KMS-11 (cell line): ENCODE measurements at regions not wholly inside any gene's neighbourhood (a gene's known extent, or its start where the extent isn't known, plus 50 kb on each side); places are given as distances from the start of the nearest gene placed in this dataset.

ENCODE experiments used
- H2AFZ ChIP-seq: fragments of 200-600 bp; sonication (generic); 2 replicates; pipeline ENCODE4 v1.6.1; 2016; ENCODE audit warnings: antibody characterized with exemption, mixed run types, low read depth
- H3K27ac ChIP-seq: fragments of 200-600 bp; sonication (generic); 2 replicates; pipeline ENCODE4 v1.6.1; 2016; ENCODE audit warnings: mild to moderate bottlenecking, mixed run types
- H3K27me3 ChIP-seq: fragments of 200-600 bp; sonication (generic); 2 replicates; pipeline ENCODE4 v1.6.1; 2017; ENCODE audit warnings: mild to moderate bottlenecking, low read depth, mixed run types, moderate library complexity; ENCODE audit not compliant: insufficient read depth
- H3K36me3 ChIP-seq: fragments of 200-600 bp; sonication (generic); 2 replicates; pipeline ENCODE4 v1.6.1; 2017; ENCODE audit warnings: mild to moderate bottlenecking, mixed run types; ENCODE audit not compliant: insufficient read depth
- H3K4me1 ChIP-seq: fragments of 200-600 bp; sonication (generic); 2 replicates; pipeline ENCODE4 v1.6.1; 2016; ENCODE audit warnings: mild to moderate bottlenecking, low read depth, mixed run types; ENCODE audit not compliant: poor library complexity, severe bottlenecking
- H3K4me2 ChIP-seq: fragments of 200-600 bp; sonication (generic); 2 replicates; pipeline ENCODE4 v1.7.0; 2016; ENCODE audit warnings: mild to moderate bottlenecking, mixed run types
- H3K4me3 ChIP-seq: fragments of 200-600 bp; sonication (generic); IDR thresholded peaks from 2 replicates; pipeline ENCODE4 v1.6.1; 2017; ENCODE audit warnings: low read depth, low read length, mixed read lengths; ENCODE audit not compliant: insufficient read depth
- H3K79me2 ChIP-seq: fragments of 200-600 bp; sonication (generic); 2 replicates; pipeline ENCODE4 v1.6.1; 2016; ENCODE audit warnings: low read depth, mixed run types; ENCODE audit not compliant: insufficient read depth
- H3K9ac ChIP-seq: fragments of 200-600 bp; sonication (generic); 2 replicates; pipeline ENCODE4 v1.6.1; 2016; ENCODE audit warnings: mild to moderate bottlenecking, mixed run types
- H4K20me1 ChIP-seq: fragments of 200-600 bp; sonication (generic); 2 replicates; pipeline ENCODE4 v1.6.1; 2016; ENCODE audit warnings: mild to moderate bottlenecking, mixed run types; ENCODE audit not compliant: insufficient read depth
- TF ChIP-seq, protein P1 (sequence below): fragments of 200-600 bp; sonication (generic); conservative IDR thresholded peaks from 2 replicates; pipeline ENCODE4 v1.6.1; 2017; ENCODE audit warnings: low read depth, mild to moderate bottlenecking, antibody characterized with exemption, low read length, moderate library complexity, mixed read lengths

- TF ChIP-seq, protein P1, sequence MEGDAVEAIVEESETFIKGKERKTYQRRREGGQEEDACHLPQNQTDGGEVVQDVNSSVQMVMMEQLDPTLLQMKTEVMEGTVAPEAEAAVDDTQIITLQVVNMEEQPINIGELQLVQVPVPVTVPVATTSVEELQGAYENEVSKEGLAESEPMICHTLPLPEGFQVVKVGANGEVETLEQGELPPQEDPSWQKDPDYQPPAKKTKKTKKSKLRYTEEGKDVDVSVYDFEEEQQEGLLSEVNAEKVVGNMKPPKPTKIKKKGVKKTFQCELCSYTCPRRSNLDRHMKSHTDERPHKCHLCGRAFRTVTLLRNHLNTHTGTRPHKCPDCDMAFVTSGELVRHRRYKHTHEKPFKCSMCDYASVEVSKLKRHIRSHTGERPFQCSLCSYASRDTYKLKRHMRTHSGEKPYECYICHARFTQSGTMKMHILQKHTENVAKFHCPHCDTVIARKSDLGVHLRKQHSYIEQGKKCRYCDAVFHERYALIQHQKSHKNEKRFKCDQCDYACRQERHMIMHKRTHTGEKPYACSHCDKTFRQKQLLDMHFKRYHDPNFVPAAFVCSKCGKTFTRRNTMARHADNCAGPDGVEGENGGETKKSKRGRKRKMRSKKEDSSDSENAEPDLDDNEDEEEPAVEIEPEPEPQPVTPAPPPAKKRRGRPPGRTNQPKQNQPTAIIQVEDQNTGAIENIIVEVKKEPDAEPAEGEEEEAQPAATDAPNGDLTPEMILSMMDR: no peak
- no peaks in the 10 kb centered on the region for H3K79me2 ChIP-seq
- H3K9ac ChIP-seq: no peak overlapping the region
- no peak overlapping the region for H3K4me2 ChIP-seq
- H3K27me3 ChIP-seq: no peaks in the 10 kb centered on the region
- H3K4me3 ChIP-seq: no peak overlapping the region
- H4K20me1 ChIP-seq: no peaks in the 10 kb centered on the region
- no peaks in the 10 kb centered on the region for H3K36me3 ChIP-seq
- H3K4me1 ChIP-seq: no peaks in the 10 kb centered on the region
- no peak overlapping the region for H3K27ac ChIP-seq
- no peak overlapping the region for H2AFZ ChIP-seq
Observed at GRCh38 chr5:121279801-121280200, 571.9 kb upstream of the FTMT start.

- no peak overlapping the region for H3K27ac ChIP-seq
- H3K4me2 ChIP-seq: no peak overlapping the region
- H3K79me2 ChIP-seq: no peaks in the 10 kb centered on the region
- no peak overlapping the region for H3K4me3 ChIP-seq
- H2AFZ ChIP-seq: no peak overlapping the region
- TF ChIP-seq, protein P1: no peak
- H3K4me1 ChIP-seq: no peaks in the 10 kb centered on the region
- no peaks in the 10 kb centered on the region for H4K20me1 ChIP-seq
- no peaks in the 10 kb centered on the region for H3K27me3 ChIP-seq
- H3K9ac ChIP-seq: no peak overlapping the region
- no peaks in the 10 kb centered on the region for H3K36me3 ChIP-seq
Observed at GRCh38 chr5:121285801-121286521, 565.7 kb upstream of the FTMT start.

- H3K4me2 ChIP-seq: no peak overlapping the region
- TF ChIP-seq, protein P1: no peak
- H4K20me1 ChIP-seq: no peaks in the 10 kb centered on the region
- H3K27ac ChIP-seq: no peak overlapping the region
- H3K79me2 ChIP-seq: no peaks in the 10 kb centered on the region
- H3K9ac ChIP-seq: no peak overlapping the region
- no peak overlapping the region for H3K4me3 ChIP-seq
- H2AFZ ChIP-seq: no peak overlapping the region
- no peaks in the 10 kb centered on the region for H3K36me3 ChIP-seq
- H3K27me3 ChIP-seq: no peaks in the 10 kb centered on the region
- H3K4me1 ChIP-seq: no peaks in the 10 kb centered on the region
Observed at GRCh38 chr5:121288781-121289180, 562.9 kb upstream of the FTMT start.

- H2AFZ ChIP-seq: no peak overlapping the region
- H4K20me1 ChIP-seq: no peaks in the 10 kb centered on the region
- TF ChIP-seq, protein P1: no peak
- H3K36me3 ChIP-seq: no peaks in the 10 kb centered on the region
- H3K4me2 ChIP-seq: no peak overlapping the region
- H3K4me3 ChIP-seq: no peak overlapping the region
- no peaks in the 10 kb centered on the region for H3K4me1 ChIP-seq
- H3K9ac ChIP-seq: no peak overlapping the region
- H3K27me3 ChIP-seq: no peaks in the 10 kb centered on the region
- no peaks in the 10 kb centered on the region for H3K79me2 ChIP-seq
- no peak overlapping the region for H3K27ac ChIP-seq
Observed at GRCh38 chr5:121292664-121293063, 559.0 kb upstream of the FTMT start.
